Nephron (organoid): ENCODE measurements at regions not wholly inside any gene's neighbourhood (a gene's known extent, or its start where the extent isn't known, plus 50 kb on each side); places are given as distances from the start of the nearest gene placed in this dataset.

Source experiments
- H3K27ac Mint-ChIP-seq, 3 experiments: 2 replicates each; pipeline ENCODE4 v1.8.0; 2020; ENCODE audit warnings: mixed read lengths in 3 of 3, mild to moderate bottlenecking in 2 of 3, moderate library complexity in 1 of 3
- H3K27me3 Mint-ChIP-seq: 2 replicates; pipeline ENCODE4 v1.8.0; 2021; ENCODE audit warnings: low read depth, mild to moderate bottlenecking, moderate library complexity, mixed read lengths
- H3K36me3 Mint-ChIP-seq: 2 replicates; pipeline ENCODE4 v1.8.0; 2020; ENCODE audit warnings: low read depth, mixed read lengths
- H3K4me1 Mint-ChIP-seq: 2 replicates; pipeline ENCODE4 v1.8.0; 2020; ENCODE audit warnings: mixed read lengths
- H3K4me3 Mint-ChIP-seq, 3 experiments: 2 replicates each; pipeline ENCODE4 v1.8.0; 2020; ENCODE audit warnings: mild to moderate bottlenecking in 3 of 3, mixed read lengths in 3 of 3, moderate library complexity in 2 of 3
- H3K9me3 Mint-ChIP-seq: 2 replicates; pipeline ENCODE4 v1.8.0; 2020; ENCODE audit warnings: mixed read lengths
- TF ChIP-seq, protein P1 (sequence below), 3 experiments: fragments of 200-600 bp; sonication (generic); IDR thresholded peaks; one replicate each; pipeline ENCODE4 v1.5.0; 2021; ENCODE audit warnings: antibody characterized with exemption in 3 of 3; ENCODE audit not compliant: unreplicated experiment in 3 of 3

DNA sequence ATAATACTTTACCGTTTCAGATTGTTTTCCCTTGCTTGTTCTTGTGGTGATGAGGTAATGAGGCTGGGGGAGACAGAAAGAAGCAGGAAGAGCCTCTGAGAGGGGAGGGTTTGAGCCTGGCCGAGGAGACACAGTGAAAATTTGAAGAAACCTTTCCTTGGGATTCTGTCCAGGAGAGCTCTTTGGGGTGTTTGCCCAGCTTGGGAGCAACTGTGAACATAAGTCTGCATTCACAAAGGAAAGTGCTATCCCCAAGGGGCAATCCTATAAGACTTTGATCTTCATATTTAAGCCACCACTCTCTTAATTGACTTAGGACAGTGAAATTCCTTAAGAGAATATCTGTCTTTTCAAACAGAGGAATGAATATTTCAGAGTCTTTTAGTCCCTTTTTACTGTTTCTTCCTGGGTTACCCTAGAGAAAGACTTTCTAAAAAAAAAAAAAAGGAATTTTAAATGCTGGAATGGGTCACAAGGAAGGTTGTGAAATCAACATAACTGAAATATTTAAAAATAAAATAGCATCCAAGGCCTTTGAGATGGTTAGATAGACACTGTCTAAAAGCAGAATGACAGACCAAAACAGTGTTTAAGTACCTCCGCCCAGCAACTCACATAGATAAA is 52.5 kb upstream of the STAM2 start:
- H3K27ac Mint-ChIP-seq = peak overlapping the region in 2 of 3 experiments; percentile 90 to 92
- H3K36me3 Mint-ChIP-seq = no peaks in the 10 kb centered on the region
- TF ChIP-seq, protein P1, sequence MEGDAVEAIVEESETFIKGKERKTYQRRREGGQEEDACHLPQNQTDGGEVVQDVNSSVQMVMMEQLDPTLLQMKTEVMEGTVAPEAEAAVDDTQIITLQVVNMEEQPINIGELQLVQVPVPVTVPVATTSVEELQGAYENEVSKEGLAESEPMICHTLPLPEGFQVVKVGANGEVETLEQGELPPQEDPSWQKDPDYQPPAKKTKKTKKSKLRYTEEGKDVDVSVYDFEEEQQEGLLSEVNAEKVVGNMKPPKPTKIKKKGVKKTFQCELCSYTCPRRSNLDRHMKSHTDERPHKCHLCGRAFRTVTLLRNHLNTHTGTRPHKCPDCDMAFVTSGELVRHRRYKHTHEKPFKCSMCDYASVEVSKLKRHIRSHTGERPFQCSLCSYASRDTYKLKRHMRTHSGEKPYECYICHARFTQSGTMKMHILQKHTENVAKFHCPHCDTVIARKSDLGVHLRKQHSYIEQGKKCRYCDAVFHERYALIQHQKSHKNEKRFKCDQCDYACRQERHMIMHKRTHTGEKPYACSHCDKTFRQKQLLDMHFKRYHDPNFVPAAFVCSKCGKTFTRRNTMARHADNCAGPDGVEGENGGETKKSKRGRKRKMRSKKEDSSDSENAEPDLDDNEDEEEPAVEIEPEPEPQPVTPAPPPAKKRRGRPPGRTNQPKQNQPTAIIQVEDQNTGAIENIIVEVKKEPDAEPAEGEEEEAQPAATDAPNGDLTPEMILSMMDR (IDR thresholded peaks at IDR 0.05; ENCODE audit: unreplicated experiment in 3 of 3) = no peak
- H3K4me3 Mint-ChIP-seq = no peak overlapping the region
- peaks cover 6% of the 10 kb centered on the region for H3K9me3 Mint-ChIP-seq
- H3K27me3 Mint-ChIP-seq = no peaks in the 10 kb centered on the region
- H3K4me1 Mint-ChIP-seq = peaks cover 45% of the 10 kb centered on the region

DNA sequence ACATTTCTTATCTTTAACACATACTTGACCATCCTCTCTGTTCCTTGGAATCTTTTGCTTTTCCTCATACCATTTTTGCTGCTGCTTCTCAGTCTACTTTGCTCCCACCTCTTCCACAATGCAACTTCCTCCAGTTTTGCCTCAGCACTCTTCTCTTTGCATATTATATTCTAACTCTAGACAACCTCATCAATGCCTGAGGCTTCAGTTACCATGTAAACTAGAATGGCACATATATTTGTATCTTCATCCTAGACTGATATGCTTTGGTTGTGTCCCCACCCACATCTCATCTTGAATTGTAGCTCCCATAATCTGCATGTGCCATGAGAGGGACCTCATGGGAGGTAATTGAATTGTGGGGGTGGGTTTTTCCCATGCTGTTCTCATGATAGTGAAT is 55.9 kb upstream of the STAM2 start:
- no peak overlapping the region for H3K4me3 Mint-ChIP-seq
- TF ChIP-seq, protein P1 (IDR thresholded peaks at IDR 0.05; ENCODE audit: unreplicated experiment in 3 of 3) = no peak
- no peak overlapping the region for H3K27ac Mint-ChIP-seq
- no peaks in the 10 kb centered on the region for H3K36me3 Mint-ChIP-seq
- H3K4me1 Mint-ChIP-seq = peaks cover 14% of the 10 kb centered on the region
- H3K27me3 Mint-ChIP-seq = no peaks in the 10 kb centered on the region
- H3K9me3 Mint-ChIP-seq = peaks cover 6% of the 10 kb centered on the region

DNA sequence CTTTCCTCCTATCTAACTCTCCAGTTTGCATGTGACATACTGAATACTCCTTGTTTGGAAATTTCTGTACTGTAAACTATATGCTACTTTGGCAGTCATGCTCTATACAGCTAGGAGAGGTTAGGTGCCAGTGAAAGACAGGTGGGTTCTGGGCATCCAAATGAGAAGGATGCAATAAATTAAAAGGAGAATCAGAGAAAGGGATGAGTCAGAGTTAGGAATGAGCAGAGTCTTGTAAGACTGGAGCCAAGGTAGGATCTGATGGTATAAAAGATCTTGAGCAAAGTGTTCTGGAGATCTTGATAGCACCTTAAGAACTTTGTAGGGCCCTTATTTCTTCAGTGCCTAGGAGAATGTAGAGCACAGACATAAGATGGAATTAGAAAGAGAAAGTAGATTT is 58.7 kb upstream of the STAM2 start:
- H3K9me3 Mint-ChIP-seq = peaks cover 6% of the 10 kb centered on the region
- no peak overlapping the region for H3K27ac Mint-ChIP-seq
- H3K36me3 Mint-ChIP-seq = no peaks in the 10 kb centered on the region
- H3K27me3 Mint-ChIP-seq = no peaks in the 10 kb centered on the region
- TF ChIP-seq, protein P1 (IDR thresholded peaks at IDR 0.05; ENCODE audit: unreplicated experiment in 3 of 3) = no peak
- H3K4me3 Mint-ChIP-seq = no peak overlapping the region
- H3K4me1 Mint-ChIP-seq = no peaks in the 10 kb centered on the region

GRCh38 chr2:152236191-152236925 is 60.8 kb upstream of the STAM2 start:
- H3K4me1 Mint-ChIP-seq = peaks cover 4% of the 10 kb centered on the region
- peaks cover 10% of the 10 kb centered on the region for H3K9me3 Mint-ChIP-seq
- H3K36me3 Mint-ChIP-seq = no peaks in the 10 kb centered on the region
- TF ChIP-seq, protein P1 (IDR thresholded peaks at IDR 0.05; ENCODE audit: unreplicated experiment in 3 of 3) = no peak
- H3K27me3 Mint-ChIP-seq = no peaks in the 10 kb centered on the region
- no peak overlapping the region for H3K27ac Mint-ChIP-seq
- H3K4me3 Mint-ChIP-seq = no peak overlapping the region

- TF ChIP-seq, protein P1 (IDR thresholded peaks at IDR 0.05; ENCODE audit: unreplicated experiment in 3 of 3) = no peak
- Mint-ChIP-seq H3K27me3 (no peaks in the 10 kb centered on the region), H3K36me3 (no peaks in the 10 kb centered on the region), H3K27ac (no peak overlapping the region), H3K4me1 (peaks cover 12% of the 10 kb centered on the region), H3K4me3 (no peak overlapping the region), H3K9me3 (peaks cover 4% of the 10 kb centered on the region)
These were observed 62.5 kb upstream of the STAM2 start for GRCh38 chr2:152238016-152238415.
